SK-N-SH treated with all-trans-retinoic acid at 6 μM for 48 hours (cell line): ENCODE measurements at regions not wholly inside any gene's neighbourhood (a gene's known extent, or its start where the extent isn't known, plus 50 kb on each side); places are given as distances from the start of the nearest gene placed in this dataset.

ENCODE experiments used
- ATAC-seq: fragments of 200-7000 bp; cut with Tn5 transposase; 3 replicates; pipeline ENCODE4 v1.9.1; 2020; ENCODE audit warnings: mild to moderate bottlenecking, moderate library complexity
- ARNTL ChIP-seq: fragments of 450-650 bp; formaldehyde crosslinking; IDR thresholded peaks from 2 replicates; pipeline ENCODE4 v1.5.0; 2020; ENCODE audit warnings: low read depth, mild to moderate bottlenecking, moderate library complexity, borderline replicate concordance
- BACH2 ChIP-seq: fragments of 250-450 bp; sonication (Bioruptor Pico); IDR thresholded peaks from 2 replicates; pipeline ENCODE4 v1.9.0; 2021; ENCODE audit warnings: mild to moderate bottlenecking, borderline replicate concordance
- CSDC2 ChIP-seq: fragments of 250-450 bp; sonication (Bioruptor Pico); IDR thresholded peaks from 2 replicates; pipeline ENCODE4 v1.5.0; 2020; ENCODE audit warnings: mild to moderate bottlenecking, moderate library complexity
- CSRNP3 ChIP-seq: fragments of 250-450 bp; sonication (Bioruptor Pico); IDR thresholded peaks from 2 replicates; pipeline ENCODE4 v1.5.1; 2021; ENCODE audit warnings: mild to moderate bottlenecking, moderate library complexity
- ESRRG ChIP-seq: fragments of 250-450 bp; sonication (Bioruptor Pico); IDR thresholded peaks from 2 replicates; pipeline ENCODE4 v1.6.1; 2021; ENCODE audit warnings: mild to moderate bottlenecking
- GLIS3 ChIP-seq: fragments of 250-450 bp; sonication (Bioruptor Pico); IDR thresholded peaks from 2 replicates; pipeline ENCODE4 v1.5.0; 2020; ENCODE audit warnings: mild to moderate bottlenecking, moderate library complexity
- PPARA ChIP-seq: fragments of 250-450 bp; sonication (Bioruptor Pico); IDR thresholded peaks from 2 replicates; pipeline ENCODE4 v1.5.0; 2020; ENCODE audit warnings: mild to moderate bottlenecking, borderline replicate concordance
- SNAI2 ChIP-seq: fragments of 250-450 bp; sonication (Bioruptor Pico); IDR thresholded peaks from 2 replicates; pipeline ENCODE4 v1.5.0; 2020; ENCODE audit warnings: mild to moderate bottlenecking, moderate library complexity
- TCF4 ChIP-seq: fragments of 250-450 bp; sonication (Bioruptor Pico); IDR thresholded peaks from 2 replicates; pipeline ENCODE4 v1.8.0; 2021; ENCODE audit warnings: mild to moderate bottlenecking, moderate library complexity, borderline replicate concordance
- TOX ChIP-seq: fragments of 250-450 bp; sonication (Bioruptor Pico); IDR thresholded peaks from 2 replicates; pipeline ENCODE4 v1.8.0; 2021; ENCODE audit warnings: mild to moderate bottlenecking, moderate library complexity, borderline replicate concordance
- TSHZ2 ChIP-seq: fragments of 250-450 bp; sonication (Bioruptor Pico); IDR thresholded peaks from 2 replicates; pipeline ENCODE4 v1.5.0; 2020; ENCODE audit warnings: mild to moderate bottlenecking, moderate library complexity
- ZC3H10 ChIP-seq: fragments of 250-450 bp; sonication (Bioruptor Pico); IDR thresholded peaks from 2 replicates; pipeline ENCODE4 v1.5.1; 2021; ENCODE audit warnings: mild to moderate bottlenecking, moderate library complexity
- ZFP3 ChIP-seq: fragments of 250-450 bp; sonication (Bioruptor Pico); IDR thresholded peaks from 2 replicates; pipeline ENCODE4 v1.5.0; 2020; ENCODE audit warnings: mild to moderate bottlenecking, moderate library complexity
- ZFP30 ChIP-seq: fragments of 450-650 bp; formaldehyde crosslinking; IDR thresholded peaks from 2 replicates; pipeline ENCODE4 v1.5.0; 2022; ENCODE audit warnings: mild to moderate bottlenecking, moderate library complexity
- ZNF565 ChIP-seq: fragments of 450-650 bp; formaldehyde crosslinking; conservative IDR thresholded peaks from 2 replicates; pipeline ENCODE4 v1.5.0; 2020; ENCODE audit warnings: low read depth, mild to moderate bottlenecking, moderate library complexity
- ZNF70 ChIP-seq: fragments of 450-650 bp; formaldehyde crosslinking; IDR thresholded peaks from 2 replicates; pipeline ENCODE4 v1.5.0; 2020; ENCODE audit warnings: mild to moderate bottlenecking, moderate library complexity
- ZNF8 ChIP-seq: fragments of 450-650 bp; formaldehyde crosslinking; IDR thresholded peaks from 2 replicates; pipeline ENCODE4 v1.5.0; 2020; ENCODE audit warnings: mild to moderate bottlenecking, moderate library complexity
- TF ChIP-seq, protein P1 (sequence below): fragments of 250-450 bp; sonication (Bioruptor Pico); IDR thresholded peaks from 2 replicates; pipeline ENCODE4 v1.8.0; 2020; ENCODE audit warnings: mild to moderate bottlenecking, moderate library complexity, borderline replicate concordance
- TF ChIP-seq, protein P2 (sequence below): fragments of 250-450 bp; sonication (Bioruptor Pico); IDR thresholded peaks from 2 replicates; pipeline ENCODE4 v1.5.1; 2020; ENCODE audit warnings: low read depth, mild to moderate bottlenecking, moderate library complexity

DNA sequence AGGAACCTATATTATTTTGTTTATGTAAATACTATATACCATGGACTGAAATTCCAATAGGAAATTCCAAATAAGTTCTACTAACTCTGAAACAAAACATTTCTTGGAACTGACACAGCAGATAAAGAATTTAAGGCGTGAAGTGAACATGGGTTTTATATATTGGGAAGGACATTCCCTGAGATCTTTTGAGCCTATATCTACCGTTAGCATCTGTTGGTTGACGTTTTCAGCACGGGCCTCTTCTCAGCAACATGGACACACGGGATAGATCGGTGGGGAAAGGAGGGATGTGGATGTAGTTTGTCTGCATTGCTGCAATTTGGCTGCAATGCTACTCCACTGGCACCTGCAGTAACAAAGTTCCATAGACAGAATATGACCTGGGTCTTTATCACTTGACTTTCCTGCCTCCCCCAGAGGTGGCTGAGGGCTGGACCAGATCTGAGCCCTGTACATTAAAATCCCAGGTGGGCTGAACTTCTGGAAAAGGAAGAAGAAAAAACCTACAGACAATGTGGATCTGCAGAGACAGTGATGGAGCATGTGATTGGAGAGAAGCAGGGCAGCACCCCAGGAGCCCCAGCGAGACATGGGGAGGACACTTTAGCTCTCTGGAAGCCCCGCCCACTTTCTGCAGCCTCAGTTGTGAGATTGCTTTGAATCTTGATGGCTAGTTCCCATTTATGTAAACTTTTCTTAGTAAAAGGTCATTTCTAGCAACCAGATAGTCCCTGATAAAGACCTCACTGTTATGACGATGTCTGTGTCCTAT is 91.2 kb upstream of the CPEB4 start:
- TF ChIP-seq TOX (CRISPR knock-in tag) (no peak), ZNF8 (CRISPR knock-in tag) (no peak), ARNTL (no peak), ZFP30 (CRISPR knock-in tag) (no peak), ZNF565 (CRISPR knock-in tag) (no peak), GLIS3 (CRISPR knock-in tag) (no peak), ZFP3 (CRISPR knock-in tag) (no peak), CSRNP3 (no peak), BACH2 (CRISPR knock-in tag) (no peak), ZC3H10 (no peak), ZNF70 (no peak), PPARA (CRISPR knock-in tag) (no peak), CSDC2 (no peak)
- TF ChIP-seq, protein P1, sequence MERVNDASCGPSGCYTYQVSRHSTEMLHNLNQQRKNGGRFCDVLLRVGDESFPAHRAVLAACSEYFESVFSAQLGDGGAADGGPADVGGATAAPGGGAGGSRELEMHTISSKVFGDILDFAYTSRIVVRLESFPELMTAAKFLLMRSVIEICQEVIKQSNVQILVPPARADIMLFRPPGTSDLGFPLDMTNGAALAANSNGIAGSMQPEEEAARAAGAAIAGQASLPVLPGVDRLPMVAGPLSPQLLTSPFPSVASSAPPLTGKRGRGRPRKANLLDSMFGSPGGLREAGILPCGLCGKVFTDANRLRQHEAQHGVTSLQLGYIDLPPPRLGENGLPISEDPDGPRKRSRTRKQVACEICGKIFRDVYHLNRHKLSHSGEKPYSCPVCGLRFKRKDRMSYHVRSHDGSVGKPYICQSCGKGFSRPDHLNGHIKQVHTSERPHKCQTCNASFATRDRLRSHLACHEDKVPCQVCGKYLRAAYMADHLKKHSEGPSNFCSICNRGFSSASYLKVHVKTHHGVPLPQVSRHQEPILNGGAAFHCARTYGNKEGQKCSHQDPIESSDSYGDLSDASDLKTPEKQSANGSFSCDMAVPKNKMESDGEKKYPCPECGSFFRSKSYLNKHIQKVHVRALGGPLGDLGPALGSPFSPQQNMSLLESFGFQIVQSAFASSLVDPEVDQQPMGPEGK (CRISPR knock-in tag): no peak
- TF ChIP-seq, protein P2, sequence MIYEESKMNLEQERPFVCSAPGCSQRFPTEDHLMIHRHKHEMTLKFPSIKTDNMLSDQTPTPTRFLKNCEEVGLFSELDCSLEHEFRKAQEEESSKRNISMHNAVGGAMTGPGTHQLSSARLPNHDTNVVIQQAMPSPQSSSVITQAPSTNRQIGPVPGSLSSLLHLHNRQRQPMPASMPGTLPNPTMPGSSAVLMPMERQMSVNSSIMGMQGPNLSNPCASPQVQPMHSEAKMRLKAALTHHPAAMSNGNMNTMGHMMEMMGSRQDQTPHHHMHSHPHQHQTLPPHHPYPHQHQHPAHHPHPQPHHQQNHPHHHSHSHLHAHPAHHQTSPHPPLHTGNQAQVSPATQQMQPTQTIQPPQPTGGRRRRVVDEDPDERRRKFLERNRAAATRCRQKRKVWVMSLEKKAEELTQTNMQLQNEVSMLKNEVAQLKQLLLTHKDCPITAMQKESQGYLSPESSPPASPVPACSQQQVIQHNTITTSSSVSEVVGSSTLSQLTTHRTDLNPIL: no peak

DNA sequence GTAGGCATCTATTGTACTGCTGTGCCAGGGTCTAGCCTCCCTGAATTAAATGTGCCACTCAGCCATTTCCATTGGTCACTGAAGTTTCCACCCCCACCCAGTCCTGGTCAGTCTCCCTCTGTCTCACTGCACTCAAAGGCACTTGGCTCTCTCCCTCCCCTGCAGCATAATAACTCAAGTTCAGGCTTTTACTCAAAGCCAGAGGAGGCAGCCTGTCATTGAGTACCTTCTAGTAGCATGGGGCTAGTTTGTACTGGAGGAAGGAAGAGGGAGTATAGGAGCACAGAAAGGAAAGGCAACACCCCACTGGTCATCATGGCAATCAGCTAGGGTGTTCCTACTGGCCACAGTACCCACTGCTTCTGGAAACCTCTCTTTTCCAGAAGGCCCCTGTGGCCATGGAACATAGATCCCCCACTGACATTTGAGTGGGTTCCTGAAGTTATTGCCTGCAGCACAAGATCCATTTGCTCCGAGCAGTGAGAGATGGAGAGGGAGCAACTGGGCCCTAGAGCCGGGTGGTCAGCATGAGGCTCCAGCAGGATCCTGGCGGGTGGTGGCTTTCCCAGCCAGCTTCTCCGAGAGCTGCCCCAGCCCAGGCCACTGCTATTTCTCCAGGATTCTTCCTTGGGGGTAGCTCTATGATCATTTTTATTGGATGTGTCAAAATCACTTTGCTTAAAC is 89.9 kb upstream of the CPEB4 start:
- no peak for ATAC-seq
- no peak for TF ChIP-seq ZNF565 (CRISPR knock-in tag)
- TF ChIP-seq CSRNP3: no peak
- TF ChIP-seq BACH2 (CRISPR knock-in tag): no peak
- no peak for TF ChIP-seq ESRRG (CRISPR knock-in tag)
- TF ChIP-seq ZC3H10: no peak
- TF ChIP-seq, protein P1 (CRISPR knock-in tag): no peak
- TF ChIP-seq SNAI2 (CRISPR knock-in tag): no peak
- no peak for TF ChIP-seq PPARA (CRISPR knock-in tag)
- no peak for TF ChIP-seq ZNF8 (CRISPR knock-in tag)

More for the DNA sequence above, 91.2 kb upstream of the CPEB4 start:
- ATAC-seq: no peak

DNA sequence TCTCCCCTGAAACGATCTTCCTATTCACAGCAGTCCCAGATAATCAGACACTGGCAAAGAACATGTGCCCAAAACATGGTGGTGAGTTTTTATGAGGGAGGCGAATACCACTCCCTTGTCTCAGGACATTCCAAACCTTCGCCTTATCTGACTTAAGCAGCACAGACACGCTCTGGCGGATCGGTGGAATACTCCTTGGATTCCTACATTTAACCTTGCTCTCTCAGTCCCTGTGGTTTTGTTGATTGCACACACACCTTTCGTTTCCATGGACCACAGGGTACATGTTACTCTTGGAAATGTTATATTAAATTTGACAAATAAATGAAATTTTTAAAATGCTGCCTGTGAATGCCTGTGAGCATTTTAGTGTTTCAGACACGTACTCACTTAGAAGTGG is 87.8 kb upstream of the CPEB4 start:
- TF ChIP-seq, protein P1 (CRISPR knock-in tag): no peak
- TF ChIP-seq TCF4 (CRISPR knock-in tag): no peak
- no peak for TF ChIP-seq ESRRG (CRISPR knock-in tag)
- no peak for TF ChIP-seq PPARA (CRISPR knock-in tag)
- no peak for TF ChIP-seq TSHZ2 (CRISPR knock-in tag)
- no peak for TF ChIP-seq ZNF70
- no peak for TF ChIP-seq CSRNP3
- TF ChIP-seq ZNF565 (CRISPR knock-in tag): no peak
- TF ChIP-seq GLIS3 (CRISPR knock-in tag): no peak
- no peak for ATAC-seq
